ENCODE measurements at regions not wholly inside any gene's neighbourhood (a gene's known extent, or its start where the extent isn't known, plus 50 kb on each side); places are given as distances from the start of the nearest gene placed in this dataset.

DNA sequence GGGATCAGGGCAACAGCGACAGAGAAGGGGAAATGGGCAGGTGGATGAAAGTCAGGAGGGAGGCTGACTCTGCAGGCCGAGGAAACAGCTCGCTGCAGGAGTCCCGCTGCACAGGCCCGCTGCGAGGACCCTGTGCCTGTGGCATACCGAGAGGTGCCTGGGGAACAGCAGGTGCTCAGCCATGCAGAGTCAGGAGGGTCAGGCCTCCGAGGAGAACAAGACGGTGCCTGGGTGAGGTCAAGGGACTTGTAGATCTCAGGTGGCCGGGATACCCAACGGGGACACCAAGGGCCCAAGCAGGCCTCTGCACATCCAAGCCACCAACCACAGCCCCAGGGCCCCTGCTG is 67.5 kb downstream of the NCOR2 start:
- Mint-ChIP-seq H3K27ac (ENCODE audit: unreplicated experiment) (peak overlapping the region; percentile 98), H3K9me3 (ENCODE audit: unreplicated experiment) (no peaks in the 10 kb centered on the region), H3K4me3 (ENCODE audit: unreplicated experiment) (peak overlapping the region; percentile 27), H3K4me1 (ENCODE audit: low read depth, unreplicated experiment) (peaks cover 44% of the 10 kb centered on the region), H3K36me3 (ENCODE audit: insufficient read depth, unreplicated experiment) (peaks cover 18% of the 10 kb centered on the region), H3K27me3 (ENCODE audit: insufficient read depth, unreplicated experiment) (no peaks in the 10 kb centered on the region)
- DNase-seq: no peak
- POLR2A ChIA-PET: no interaction called here
- BruUV-seq (replicated peaks): no TSS peak
- no peaks in the 10 kb centered on the region for H3K27me3 ChIP-seq (replicated peaks; ENCODE audit: control insufficient read depth, insufficient read depth, low read length)
- CTCF ChIA-PET: no interaction called here
- TF ChIP-seq, protein P1, sequence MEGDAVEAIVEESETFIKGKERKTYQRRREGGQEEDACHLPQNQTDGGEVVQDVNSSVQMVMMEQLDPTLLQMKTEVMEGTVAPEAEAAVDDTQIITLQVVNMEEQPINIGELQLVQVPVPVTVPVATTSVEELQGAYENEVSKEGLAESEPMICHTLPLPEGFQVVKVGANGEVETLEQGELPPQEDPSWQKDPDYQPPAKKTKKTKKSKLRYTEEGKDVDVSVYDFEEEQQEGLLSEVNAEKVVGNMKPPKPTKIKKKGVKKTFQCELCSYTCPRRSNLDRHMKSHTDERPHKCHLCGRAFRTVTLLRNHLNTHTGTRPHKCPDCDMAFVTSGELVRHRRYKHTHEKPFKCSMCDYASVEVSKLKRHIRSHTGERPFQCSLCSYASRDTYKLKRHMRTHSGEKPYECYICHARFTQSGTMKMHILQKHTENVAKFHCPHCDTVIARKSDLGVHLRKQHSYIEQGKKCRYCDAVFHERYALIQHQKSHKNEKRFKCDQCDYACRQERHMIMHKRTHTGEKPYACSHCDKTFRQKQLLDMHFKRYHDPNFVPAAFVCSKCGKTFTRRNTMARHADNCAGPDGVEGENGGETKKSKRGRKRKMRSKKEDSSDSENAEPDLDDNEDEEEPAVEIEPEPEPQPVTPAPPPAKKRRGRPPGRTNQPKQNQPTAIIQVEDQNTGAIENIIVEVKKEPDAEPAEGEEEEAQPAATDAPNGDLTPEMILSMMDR (IDR thresholded peaks at IDR 0.05; ENCODE audit: insufficient read depth in 1 of 2, low read depth in 1 of 2, low read length in 1 of 2, severe bottlenecking in 1 of 2, unreplicated experiment in 1 of 2): no peak
- no peaks in the 10 kb centered on the region for H3K9me3 ChIP-seq
- H3K4me1 ChIP-seq: peaks cover 43% of the 10 kb centered on the region
- no peaks in the 10 kb centered on the region for H3K36me3 ChIP-seq (ENCODE audit: control insufficient read depth, insufficient read depth, low read length)
- intact Hi-C loops (cut with micrococcal nuclease; ENCODE audit: unreplicated experiment): no loop called here
- no peak overlapping the region for H3K4me3 ChIP-seq (ENCODE audit: low read depth, low read length)

DNA sequence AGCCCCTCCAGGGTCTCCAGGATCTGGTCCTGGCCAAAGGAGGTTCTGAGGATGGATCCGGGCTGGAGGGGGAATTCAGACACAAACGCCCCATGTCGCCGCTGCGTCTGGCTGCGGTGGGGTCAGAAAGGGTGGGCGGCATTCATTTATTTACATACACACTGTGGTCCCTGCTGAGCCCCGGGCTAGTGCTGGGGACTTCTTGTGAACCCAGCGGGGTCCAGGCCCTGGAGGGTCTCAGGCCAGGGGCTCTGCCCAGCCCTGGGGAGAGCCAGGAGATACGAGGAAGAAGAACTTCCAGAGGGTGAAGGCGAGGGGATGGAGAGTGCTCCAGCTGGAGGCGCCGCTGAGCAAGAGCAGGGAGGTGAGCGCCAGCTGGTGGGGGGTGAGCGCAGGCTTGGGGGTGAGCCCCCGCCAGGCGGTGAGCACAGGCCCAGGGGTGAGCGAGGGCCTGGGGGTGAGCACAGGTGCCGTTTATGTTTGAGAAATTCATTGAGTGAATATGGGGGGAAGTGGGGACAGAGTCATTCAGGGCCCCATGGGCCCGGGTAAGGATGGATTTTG is 68.1 kb downstream of the NCOR2 start:
- H3K4me1 ChIP-seq: peaks cover 43% of the 10 kb centered on the region
- BruUV-seq (replicated peaks): no TSS peak
- Mint-ChIP-seq H3K36me3 (ENCODE audit: insufficient read depth, unreplicated experiment) (peaks cover 21% of the 10 kb centered on the region), H3K4me1 (ENCODE audit: low read depth, unreplicated experiment) (peaks cover 44% of the 10 kb centered on the region), H3K27ac (ENCODE audit: unreplicated experiment) (peak overlapping the region; percentile 98), H3K4me3 (ENCODE audit: unreplicated experiment) (peak overlapping the region; percentile 27), H3K27me3 (ENCODE audit: insufficient read depth, unreplicated experiment) (no peaks in the 10 kb centered on the region), H3K9me3 (ENCODE audit: unreplicated experiment) (no peaks in the 10 kb centered on the region)
- ChIA-PET CTCF (no interaction called here), POLR2A (no interaction called here)
- H3K9me3 ChIP-seq: no peaks in the 10 kb centered on the region
- TF ChIP-seq, protein P1 (IDR thresholded peaks at IDR 0.05; ENCODE audit: insufficient read depth in 1 of 2, low read depth in 1 of 2, low read length in 1 of 2, severe bottlenecking in 1 of 2, unreplicated experiment in 1 of 2): no peak
- H3K27me3 ChIP-seq (replicated peaks; ENCODE audit: control insufficient read depth, insufficient read depth, low read length): no peaks in the 10 kb centered on the region
- no peak for DNase-seq
- intact Hi-C loops (cut with micrococcal nuclease; ENCODE audit: unreplicated experiment): no loop called here
- H3K4me3 ChIP-seq (ENCODE audit: low read depth, low read length): no peak overlapping the region
- H3K36me3 ChIP-seq (ENCODE audit: control insufficient read depth, insufficient read depth, low read length): no peaks in the 10 kb centered on the region

DNA sequence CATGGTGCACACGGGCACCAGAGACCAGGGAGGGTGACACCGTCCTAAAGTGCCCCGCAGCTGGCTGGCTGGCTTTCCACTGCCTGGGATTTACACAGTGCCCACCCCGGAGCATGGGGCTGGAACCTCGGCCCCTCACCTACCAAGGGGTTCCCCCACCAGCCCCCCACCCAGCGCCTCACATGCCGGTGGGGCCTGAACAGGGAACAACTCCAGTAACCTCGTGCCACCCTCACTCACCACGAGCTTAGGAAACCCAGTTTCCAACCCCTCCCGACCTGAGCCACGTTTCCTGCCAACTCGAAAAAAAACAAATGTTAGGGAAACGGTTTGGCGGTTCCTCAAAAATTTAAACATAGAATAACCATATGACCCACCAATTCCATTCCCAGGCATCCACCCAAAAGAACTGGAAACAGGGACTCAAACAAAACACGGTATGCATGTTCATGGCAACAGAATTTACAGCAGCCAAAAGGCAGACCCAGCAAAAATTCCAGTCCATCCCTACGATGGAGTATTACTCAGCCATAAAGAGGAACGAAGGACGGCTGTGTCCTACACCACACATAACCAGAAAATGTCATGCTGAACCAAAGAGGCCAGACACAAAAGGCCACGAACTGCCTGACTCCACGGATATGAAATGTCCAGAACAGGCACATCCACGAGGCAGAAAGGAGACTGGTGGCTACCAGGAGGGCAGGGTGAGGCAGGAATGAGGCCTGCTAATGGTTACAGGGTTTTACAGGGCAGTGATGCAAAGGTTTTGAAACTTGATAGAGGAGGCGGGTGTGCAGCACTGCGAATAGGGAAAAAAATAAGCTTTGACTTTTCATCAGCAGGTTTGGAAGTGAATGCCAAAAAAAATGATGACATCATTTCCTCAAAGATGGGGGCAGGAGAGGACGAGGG is 68.9 kb downstream of the NCOR2 start:
- peaks cover 44% of the 10 kb centered on the region for H3K4me1 Mint-ChIP-seq (ENCODE audit: low read depth, unreplicated experiment)
- peak overlapping the region; percentile 98 for H3K27ac Mint-ChIP-seq (ENCODE audit: unreplicated experiment)
- no peak for DNase-seq
- peaks cover 43% of the 10 kb centered on the region for H3K4me1 ChIP-seq
- H3K27me3 Mint-ChIP-seq (ENCODE audit: insufficient read depth, unreplicated experiment): no peaks in the 10 kb centered on the region
- H3K4me3 Mint-ChIP-seq (ENCODE audit: unreplicated experiment): peak overlapping the region; percentile 5
- H3K36me3 ChIP-seq (ENCODE audit: control insufficient read depth, insufficient read depth, low read length): no peaks in the 10 kb centered on the region
- no peaks in the 10 kb centered on the region for H3K9me3 ChIP-seq
- no peaks in the 10 kb centered on the region for H3K27me3 ChIP-seq (replicated peaks; ENCODE audit: control insufficient read depth, insufficient read depth, low read length)
- TF ChIP-seq, protein P1 (IDR thresholded peaks at IDR 0.05; ENCODE audit: insufficient read depth in 1 of 2, low read depth in 1 of 2, low read length in 1 of 2, severe bottlenecking in 1 of 2, unreplicated experiment in 1 of 2): no peak
- H3K36me3 Mint-ChIP-seq (ENCODE audit: insufficient read depth, unreplicated experiment): peaks cover 28% of the 10 kb centered on the region
- ChIA-PET CTCF (no interaction called here), POLR2A (no interaction called here)
- H3K9me3 Mint-ChIP-seq (ENCODE audit: unreplicated experiment): no peaks in the 10 kb centered on the region
- intact Hi-C loops (cut with micrococcal nuclease; ENCODE audit: unreplicated experiment): no loop called here
- H3K4me3 ChIP-seq (ENCODE audit: low read depth, low read length): no peak overlapping the region
- no TSS peak for BruUV-seq (replicated peaks)

Data from Caco-2 (cell line).